Dedifferentiated amniotic fluid mesenchymal stem cell (primary cell): ENCODE measurements at regions not wholly inside any gene's neighbourhood (a gene's known extent, or its start where the extent isn't known, plus 50 kb on each side); places are given as distances from the start of the nearest gene placed in this dataset.

Experiments used
- DNase-seq: peaks from one replicate; pipeline ENCODE4 v3.0.0-alpha.2; 2016; ENCODE audit errors: extremely low spot score

GRCh38 chr3:186487819-186488218 is 56.4 kb downstream of the CRYGS start:
- DNase-seq = no peak

GRCh38 chr3:186487037-186487436 is 57.1 kb downstream of the CRYGS start:
- no peak for DNase-seq

- DNase-seq = no peak
Measured at GRCh38 chr3:186483611-186484340, 60.4 kb downstream of the CRYGS start.

- no peak for DNase-seq
Measured at GRCh38 chr3:186481526-186481925, 62.7 kb downstream of the CRYGS start.

GRCh38 chr3:186477876-186478275 is 66.3 kb downstream of the CRYGS start:
- DNase-seq = no peak

GRCh38 chr3:186477033-186477432 is 67.1 kb downstream of the CRYGS start:
- no peak for DNase-seq

GRCh38 chr3:186476541-186476940 is 67.6 kb downstream of the CRYGS start:
- no peak for DNase-seq

GRCh38 chr3:186476044-186476468 is 68.1 kb downstream of the CRYGS start:
- no peak for DNase-seq

GRCh38 chr3:186473166-186473565 is 71.0 kb downstream of the CRYGS start:
- DNase-seq = no peak

GRCh38 chr3:186472456-186473008 is 71.6 kb downstream of the CRYGS start:
- DNase-seq = no peak

GRCh38 chr3:186471771-186472170 is 72.4 kb downstream of the CRYGS start:
- no peak for DNase-seq

- DNase-seq = no peak
Measured at GRCh38 chr3:186469525-186469924, 74.7 kb downstream of the CRYGS start.

- DNase-seq = no peak
Measured at GRCh38 chr3:186467969-186468368, 76.2 kb downstream of the CRYGS start.

GRCh38 chr3:186466391-186466974 is 77.7 kb downstream of the CRYGS start:
- DNase-seq = no peak

GRCh38 chr3:186465508-186465907 is 78.7 kb downstream of the CRYGS start:
- DNase-seq = no peak

- DNase-seq = no peak
Measured at GRCh38 chr3:186464424-186465093, 79.6 kb downstream of the CRYGS start.

GRCh38 chr3:186461141-186461540 is 83.0 kb downstream of the CRYGS start:
- no peak for DNase-seq

GRCh38 chr3:186459108-186459467 is 85.1 kb downstream of the CRYGS start:
- DNase-seq = no peak

GRCh38 chr3:186458306-186459107 is 85.7 kb downstream of the CRYGS start:
- DNase-seq = no peak

GRCh38 chr3:186457236-186457635 is 86.9 kb downstream of the CRYGS start:
- DNase-seq = no peak

GRCh38 chr3:186456731-186457191 is 87.4 kb downstream of the CRYGS start:
- DNase-seq = no peak
